Endodermal cell (in vitro differentiated cells): ENCODE measurements at regions not wholly inside any gene's neighbourhood (a gene's known extent, or its start where the extent isn't known, plus 50 kb on each side); places are given as distances from the start of the nearest gene placed in this dataset.
"Not testable (repeated sequence)": the region's sequence is repeated elsewhere in the genome, so short reads cannot be mapped to it uniquely, and the experiment has no call there.

Source experiments
- DNase-seq: peaks from one replicate; pipeline ENCODE4 v3.0.0-alpha.2; 2017
- H3K27ac ChIP-seq: 2 replicates; pipeline ENCODE4 v1.5.1; 2013; ENCODE audit warnings: mild to moderate bottlenecking, low read depth, low read length, moderate library complexity
- H3K27me3 ChIP-seq: 2 replicates; pipeline ENCODE4 v1.6.1; 2013; ENCODE audit warnings: mild to moderate bottlenecking, low read length, moderate library complexity; ENCODE audit not compliant: insufficient read depth, control insufficient read depth, poor library complexity, severe bottlenecking
- H3K36me3 ChIP-seq: 2 replicates; pipeline ENCODE4 v1.7.0; 2013; ENCODE audit warnings: mild to moderate bottlenecking, low read length, moderate library complexity; ENCODE audit not compliant: control insufficient read depth, insufficient read depth
- H3K4me1 ChIP-seq: one replicate; pipeline ENCODE4 v1.7.0; 2013; ENCODE audit warnings: low read length; ENCODE audit not compliant: control insufficient read depth, insufficient read depth
- H3K4me3 ChIP-seq: 2 replicates; pipeline ENCODE4 v1.5.1; 2013; ENCODE audit warnings: mild to moderate bottlenecking, low read length, moderate library complexity
- H3K9ac ChIP-seq: 2 replicates; pipeline ENCODE4 v1.6.1; 2013; ENCODE audit warnings: mild to moderate bottlenecking, low read length, moderate library complexity; ENCODE audit not compliant: poor library complexity, severe bottlenecking; ENCODE audit errors: extremely low read depth
- H3K9me3 ChIP-seq: 2 replicates; pipeline ENCODE4 v1.6.1; 2013; ENCODE audit warnings: mild to moderate bottlenecking, low read length, moderate library complexity; ENCODE audit not compliant: control insufficient read depth
- H3K27ac Mint-ChIP-seq: 2 replicates; pipeline ENCODE4 v1.8.0; 2020; ENCODE audit warnings: mixed read lengths
- H3K27me3 Mint-ChIP-seq: 2 replicates; pipeline ENCODE4 v1.8.0; 2021; ENCODE audit warnings: mild to moderate bottlenecking, mixed read lengths; ENCODE audit not compliant: insufficient read depth
- H3K36me3 Mint-ChIP-seq: 2 replicates; pipeline ENCODE4 v1.8.0; 2020; ENCODE audit warnings: low read depth, mixed read lengths
- H3K4me1 Mint-ChIP-seq: 2 replicates; pipeline ENCODE4 v1.8.0; 2020; ENCODE audit warnings: mixed read lengths
- H3K4me3 Mint-ChIP-seq: 2 replicates; pipeline ENCODE4 v1.8.0; 2020; ENCODE audit warnings: mild to moderate bottlenecking, moderate library complexity, mixed read lengths
- H3K9me3 Mint-ChIP-seq: 2 replicates; pipeline ENCODE4 v1.8.0; 2020; ENCODE audit warnings: mild to moderate bottlenecking, mixed read lengths
- WGBS, 2 experiments: methylation state at CpG; one replicate each; pipeline versions ENCODE4 v1.1.5 to v1.1.7; 2013; ENCODE audit warnings: missing lambda C conversion rate in 2 of 2, mixed read lengths in 1 of 2; ENCODE audit not compliant: insufficient coverage in 1 of 2, insufficient read length in 1 of 2; 5-methylcytosine and 5-hydroxymethylcytosine counted together
- TF ChIP-seq, protein P1 (sequence below): fragments of 200-600 bp; sonication (generic); conservative IDR thresholded peaks from 2 replicates; pipeline ENCODE4 v1.5.0; 2021; ENCODE audit warnings: antibody characterized with exemption, mild to moderate bottlenecking

DNA sequence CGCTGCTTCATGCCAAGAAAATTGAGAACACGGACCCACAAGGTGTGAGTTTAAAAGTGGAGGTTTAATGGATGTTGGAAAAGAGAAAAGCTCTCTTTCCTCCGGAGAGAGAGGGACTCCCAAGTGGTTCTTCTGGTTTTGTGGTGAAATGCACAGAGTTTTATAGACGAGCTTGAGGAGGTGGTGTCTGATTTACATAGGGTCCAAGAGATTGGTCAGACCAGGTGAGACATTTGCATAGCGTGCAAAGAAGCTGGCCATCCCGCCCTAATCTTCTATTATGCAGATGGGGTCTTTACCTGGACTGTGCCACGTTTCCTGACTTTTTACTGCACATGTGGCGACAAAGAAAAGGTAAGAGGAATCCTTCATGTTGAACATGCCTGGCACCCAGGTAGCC is 236.4 kb upstream of the PCDH9 start:
- Histone ChIP-seq H3K4me1 (no peaks in the 10 kb centered on the region), H3K27me3 (no peaks in the 10 kb centered on the region), H3K9me3 (no peaks in the 10 kb centered on the region), H3K27ac (no peak overlapping the region), H3K36me3 (no peaks in the 10 kb centered on the region), H3K9ac (no peak overlapping the region), H3K4me3 (no peak overlapping the region)
- WGBS, 2 experiments, result 91 to 96% methylated on average over 4 to 8 of the region's 8 CpGs
- TF ChIP-seq, protein P1, sequence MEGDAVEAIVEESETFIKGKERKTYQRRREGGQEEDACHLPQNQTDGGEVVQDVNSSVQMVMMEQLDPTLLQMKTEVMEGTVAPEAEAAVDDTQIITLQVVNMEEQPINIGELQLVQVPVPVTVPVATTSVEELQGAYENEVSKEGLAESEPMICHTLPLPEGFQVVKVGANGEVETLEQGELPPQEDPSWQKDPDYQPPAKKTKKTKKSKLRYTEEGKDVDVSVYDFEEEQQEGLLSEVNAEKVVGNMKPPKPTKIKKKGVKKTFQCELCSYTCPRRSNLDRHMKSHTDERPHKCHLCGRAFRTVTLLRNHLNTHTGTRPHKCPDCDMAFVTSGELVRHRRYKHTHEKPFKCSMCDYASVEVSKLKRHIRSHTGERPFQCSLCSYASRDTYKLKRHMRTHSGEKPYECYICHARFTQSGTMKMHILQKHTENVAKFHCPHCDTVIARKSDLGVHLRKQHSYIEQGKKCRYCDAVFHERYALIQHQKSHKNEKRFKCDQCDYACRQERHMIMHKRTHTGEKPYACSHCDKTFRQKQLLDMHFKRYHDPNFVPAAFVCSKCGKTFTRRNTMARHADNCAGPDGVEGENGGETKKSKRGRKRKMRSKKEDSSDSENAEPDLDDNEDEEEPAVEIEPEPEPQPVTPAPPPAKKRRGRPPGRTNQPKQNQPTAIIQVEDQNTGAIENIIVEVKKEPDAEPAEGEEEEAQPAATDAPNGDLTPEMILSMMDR, result no peak
- Mint-ChIP-seq H3K27me3 (no peaks in the 10 kb centered on the region), H3K27ac (no peak overlapping the region), H3K4me3 (no peak overlapping the region), H3K36me3 (no peaks in the 10 kb centered on the region), H3K4me1 (no peaks in the 10 kb centered on the region), H3K9me3 (no peaks in the 10 kb centered on the region)
- DNase-seq, result no peak

GRCh38 chr13:67464154-67464553 is 234.0 kb upstream of the PCDH9 start:
- 90 to 100% methylated on average over 3 to 4 of the region's 4 CpGs for WGBS, 2 experiments
- H3K4me3 ChIP-seq, result no peak overlapping the region
- no peaks in the 10 kb centered on the region for H3K4me1 Mint-ChIP-seq
- no peaks in the 10 kb centered on the region for H3K36me3 Mint-ChIP-seq
- no peak overlapping the region for H3K9ac ChIP-seq
- TF ChIP-seq, protein P1, result no peak
- no peaks in the 10 kb centered on the region for H3K36me3 ChIP-seq
- H3K4me1 ChIP-seq, result no peaks in the 10 kb centered on the region
- H3K27me3 ChIP-seq, result no peaks in the 10 kb centered on the region
- H3K4me3 Mint-ChIP-seq, result no peak overlapping the region
- H3K27me3 Mint-ChIP-seq, result no peaks in the 10 kb centered on the region
- DNase-seq, result no peak
- H3K27ac Mint-ChIP-seq, result no peak overlapping the region
- no peaks in the 10 kb centered on the region for H3K9me3 ChIP-seq
- no peak overlapping the region for H3K27ac ChIP-seq
- no peaks in the 10 kb centered on the region for H3K9me3 Mint-ChIP-seq

DNA sequence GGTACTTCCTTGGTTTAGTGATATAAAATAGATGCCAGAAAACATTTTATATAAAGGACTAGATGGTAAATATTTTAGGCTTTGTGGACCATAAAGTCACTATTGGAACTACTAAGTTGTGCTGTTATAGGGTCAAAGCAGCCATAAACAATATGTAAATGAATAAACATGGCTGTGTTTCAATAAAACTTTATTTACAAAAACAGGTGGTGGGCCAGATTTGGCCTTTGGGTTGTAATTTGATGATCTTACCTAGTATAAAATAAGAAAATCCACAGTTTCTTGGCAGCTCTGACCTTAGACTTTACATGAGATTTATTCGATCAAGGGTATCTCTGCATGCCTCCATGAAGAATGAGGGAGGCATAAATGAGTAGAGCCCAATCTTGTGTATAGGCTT is 232.0 kb upstream of the PCDH9 start:
- Histone ChIP-seq H3K4me1 (no peaks in the 10 kb centered on the region), H3K4me3 (no peak overlapping the region), H3K27me3 (no peaks in the 10 kb centered on the region), H3K36me3 (no peaks in the 10 kb centered on the region), H3K9me3 (no peaks in the 10 kb centered on the region), H3K27ac (no peak overlapping the region), H3K9ac (no peak overlapping the region)
- no peak for DNase-seq
- Mint-ChIP-seq H3K4me1 (no peaks in the 10 kb centered on the region), H3K4me3 (no peak overlapping the region), H3K27me3 (no peaks in the 10 kb centered on the region), H3K36me3 (no peaks in the 10 kb centered on the region), H3K9me3 (peaks cover 2% of the 10 kb centered on the region), H3K27ac (no peak overlapping the region)
- 100% methylated on average over 1 of the region's 1 CpG for WGBS, 2 experiments
- TF ChIP-seq, protein P1, result no peak

DNA sequence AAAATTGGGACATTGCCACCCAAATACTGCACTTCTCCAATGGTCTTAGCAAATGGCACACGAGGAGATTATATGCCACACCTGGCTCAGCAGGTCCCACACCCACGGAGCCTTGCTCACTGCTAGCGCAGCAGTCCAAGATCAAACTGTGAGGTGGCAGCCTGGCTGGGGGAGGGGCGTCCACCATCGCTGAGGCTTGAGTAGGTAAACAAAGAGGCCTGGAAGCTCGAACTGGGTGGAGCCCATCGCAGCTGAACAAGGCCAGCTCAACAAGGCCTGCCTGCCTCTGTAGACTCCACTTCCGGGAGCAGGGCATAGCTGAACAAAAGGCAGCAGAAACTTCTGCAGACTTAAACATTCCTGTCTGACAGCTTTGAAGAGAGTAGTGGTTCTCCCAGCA is 222.4 kb upstream of the PCDH9 start:
- not testable (repeated sequence) for H3K4me1 ChIP-seq, DNase-seq, H3K27me3 ChIP-seq, H3K27me3 Mint-ChIP-seq, H3K9me3 ChIP-seq, H3K4me3 Mint-ChIP-seq, H3K27ac ChIP-seq, H3K36me3 Mint-ChIP-seq, H3K9ac ChIP-seq, H3K36me3 ChIP-seq, H3K27ac Mint-ChIP-seq, H3K4me3 ChIP-seq, H3K4me1 Mint-ChIP-seq
- 87 to 91% methylated on average over 5 to 8 of the region's 8 CpGs for WGBS, 2 experiments
- peaks cover 29% of the 10 kb centered on the region for H3K9me3 Mint-ChIP-seq
